Stimulated activated CD4-positive, alpha-beta T cell treated with anti-CD3 and anti-CD28 coated beads, Interleukin-1b, Interleukin-23, amount 100 ng/mL, for 24 hours (primary cell): ENCODE measurements at regions not wholly inside any gene's neighbourhood (a gene's known extent, or its start where the extent isn't known, plus 50 kb on each side); places are given as distances from the start of the nearest gene placed in this dataset.
"Not testable (repeated sequence)": the region's sequence is repeated elsewhere in the genome, so short reads cannot be mapped to it uniquely, and the experiment has no call there.

Experiments used
- DNase-seq, 4 experiments: peaks; one replicate each; pipeline ENCODE4 v3.0.0-alpha.2; 2020; ENCODE audit warnings: low read depth in 4 of 4, low spot score in 1 of 4

- no peak for DNase-seq
Observed at GRCh38 chr6:1007159-1007558, 304.7 kb upstream of the FOXQ1 start.

- no peak for DNase-seq
Observed at GRCh38 chr6:1004885-1005630, 306.8 kb upstream of the FOXQ1 start.

- no peak for DNase-seq
Observed at GRCh38 chr6:1003394-1004160, 308.3 kb upstream of the FOXQ1 start.

GRCh38 chr6:1002989-1003388 is 308.9 kb upstream of the FOXQ1 start:
- DNase-seq = no peak

- no peak for DNase-seq
Observed at GRCh38 chr6:1001655-1002349, 308.9 kb upstream of the EXOC2 start.

- DNase-seq = no peak
Observed at GRCh38 chr6:999552-999951, 306.6 kb upstream of the EXOC2 start.

- DNase-seq = no peak
Observed at GRCh38 chr6:998551-998950, 305.6 kb upstream of the EXOC2 start.

- no peak for DNase-seq
Observed at GRCh38 chr6:996271-996852, 303.4 kb upstream of the EXOC2 start.

GRCh38 chr6:991192-991591 is 298.3 kb upstream of the EXOC2 start:
- no peak for DNase-seq

GRCh38 chr6:984031-984430 is 291.1 kb upstream of the EXOC2 start:
- no peak for DNase-seq

GRCh38 chr6:978937-979685 is 286.2 kb upstream of the EXOC2 start:
- no peak for DNase-seq

- DNase-seq = not testable (repeated sequence)
Observed at GRCh38 chr6:977226-977625, 284.3 kb upstream of the EXOC2 start.

GRCh38 chr6:971981-972640 is 279.2 kb upstream of the EXOC2 start:
- no peak for DNase-seq

- DNase-seq = no peak
Observed at GRCh38 chr6:968791-969190, 275.9 kb upstream of the EXOC2 start.

GRCh38 chr6:967701-968100 is 274.8 kb upstream of the EXOC2 start:
- DNase-seq = no peak

GRCh38 chr6:965343-965742 is 272.4 kb upstream of the EXOC2 start:
- no peak for DNase-seq

- no peak for DNase-seq
Observed at GRCh38 chr6:963456-963855, 270.5 kb upstream of the EXOC2 start.

GRCh38 chr6:961407-961960 is 268.5 kb upstream of the EXOC2 start:
- DNase-seq = no peak

GRCh38 chr6:960356-960755 is 267.4 kb upstream of the EXOC2 start:
- no peak for DNase-seq

GRCh38 chr6:958488-958887 is 265.5 kb upstream of the EXOC2 start:
- DNase-seq = no peak
